CD4-positive, alpha-beta T cell (primary cell): ENCODE measurements at regions not wholly inside any gene's neighbourhood (a gene's known extent, or its start where the extent isn't known, plus 50 kb on each side); places are given as distances from the start of the nearest gene placed in this dataset. TPM values are rescaled to one million over a fixed set of nuclear protein-coding genes. Genes with fewer than 3 reads are reported as not detected.

ENCODE experiments used
- ATAC-seq: fragments of 200-7000 bp; cut with Tn5 transposase; one replicate; pipeline ENCODE4 v1.10.0; 2022; ENCODE audit warnings: mild to moderate bottlenecking; ENCODE audit not compliant: poor library complexity
- CTCF ChIA-PET: fragments of 350-600 bp; sonication (Branson Sonifier 250); formaldehyde crosslinking; loops from one replicate; lab custom pipeline; 2021; ENCODE audit warnings: antibody characterized with exemption, inconsistent platforms; lab: Charles Lee
- POLR2A ChIA-PET: fragments of 350-600 bp; sonication (Branson Sonifier 250); formaldehyde crosslinking; loops from one replicate; lab custom pipeline; 2021; ENCODE audit warnings: antibody characterized with exemption, inconsistent platforms; lab: Charles Lee
- DNase-seq, 14 experiments: peaks; one replicate each; pipeline ENCODE4 v3.0.0-alpha.2; 2013 to 2020; ENCODE audit warnings: mixed read lengths in 2 of 14
- H3K27ac ChIP-seq, 2 donors: one replicate each; pipeline versions ENCODE4 v1.5.1 to v1.7.0; 2013; ENCODE audit warnings: low read length in 2 of 2, low read depth in 1 of 2, mild to moderate bottlenecking in 1 of 2
- H3K27me3 ChIP-seq, 2 experiments: 1 replicate in 1 of 2; 2 replicates in 1 of 2; pipeline versions ENCODE4 v1.6.1 to v1.7.0; 2013; ENCODE audit warnings: low read length in 2 of 2, control low read depth in 1 of 2, mild to moderate bottlenecking in 1 of 2, moderate library complexity in 1 of 2; ENCODE audit not compliant: insufficient read depth in 2 of 2, control insufficient read depth in 1 of 2
- H3K36me3 ChIP-seq: one replicate; pipeline ENCODE4 v1.6.1; 2013; ENCODE audit warnings: low read length, control low read depth; ENCODE audit not compliant: insufficient read depth
- H3K4me1 ChIP-seq: one replicate; pipeline ENCODE4 v1.6.1; 2013; ENCODE audit warnings: low read length, control low read depth; ENCODE audit not compliant: insufficient read depth
- H3K4me3 ChIP-seq: one replicate; pipeline ENCODE4 v1.5.1; 2013; ENCODE audit warnings: mild to moderate bottlenecking, low read length, moderate library complexity
- H3K9me3 ChIP-seq, 2 experiments: 1 replicate in 1 of 2; 2 replicates in 1 of 2; pipeline versions ENCODE4 v1.6.1 to v1.7.0; 2013; ENCODE audit warnings: low read length in 2 of 2, mild to moderate bottlenecking in 2 of 2, control low read depth in 1 of 2, moderate library complexity in 1 of 2; ENCODE audit not compliant: control insufficient read depth in 1 of 2, insufficient read depth in 1 of 2
- H3K27ac Mint-ChIP-seq: one replicate; pipeline ENCODE4 v1.8.0; 2020; ENCODE audit warnings: mixed read lengths
- H3K27me3 Mint-ChIP-seq: one replicate; pipeline ENCODE4 v1.8.0; 2021; ENCODE audit warnings: mixed read lengths
- H3K36me3 Mint-ChIP-seq: one replicate; pipeline ENCODE4 v1.8.0; 2021; ENCODE audit warnings: low read depth, mixed read lengths
- H3K4me1 Mint-ChIP-seq: one replicate; pipeline ENCODE4 v1.8.0; 2021; ENCODE audit warnings: low read depth, mixed read lengths
- H3K4me3 Mint-ChIP-seq: one replicate; pipeline ENCODE4 v1.8.0; 2020; ENCODE audit warnings: mild to moderate bottlenecking, mixed read lengths
- H3K9me3 Mint-ChIP-seq: one replicate; pipeline ENCODE4 v1.8.0; 2020; ENCODE audit warnings: mixed read lengths
- intact Hi-C, 2 experiments: fragments of 100-400 bp; cut with DNase I in 1 of 2; cut with micrococcal nuclease in 1 of 2; formaldehyde crosslinking; loops; one replicate each; pipeline versions ENCODE4 v1.15.1 to v1.9.0; 2023 to 2025; cut with DNase I, micrococcal nuclease
- microRNA-seq: library from miRNA; unstranded; fragments of <30 nt; microRNA quantifications from one replicate; pipeline ENCODE4 v1.2.0, GENCODE V29; 2021; ENCODE audit warnings: borderline microRNAs expressed, borderline replicate concordance
- TF ChIP-seq, protein P1 (sequence below): fragments of 200-600 bp; IDR thresholded peaks from one replicate; pipeline ENCODE4 v1.8.0; 2022; ENCODE audit warnings: antibody characterized with exemption, mild to moderate bottlenecking

- Mint-ChIP-seq H3K4me1 (peaks cover 7% of the 10 kb centered on the region), H3K27me3 (no peaks in the 10 kb centered on the region), H3K36me3 (no peaks in the 10 kb centered on the region), H3K4me3 (no peak overlapping the region), H3K27ac (no peak overlapping the region), H3K9me3 (no peaks in the 10 kb centered on the region)
- TF ChIP-seq, protein P1, sequence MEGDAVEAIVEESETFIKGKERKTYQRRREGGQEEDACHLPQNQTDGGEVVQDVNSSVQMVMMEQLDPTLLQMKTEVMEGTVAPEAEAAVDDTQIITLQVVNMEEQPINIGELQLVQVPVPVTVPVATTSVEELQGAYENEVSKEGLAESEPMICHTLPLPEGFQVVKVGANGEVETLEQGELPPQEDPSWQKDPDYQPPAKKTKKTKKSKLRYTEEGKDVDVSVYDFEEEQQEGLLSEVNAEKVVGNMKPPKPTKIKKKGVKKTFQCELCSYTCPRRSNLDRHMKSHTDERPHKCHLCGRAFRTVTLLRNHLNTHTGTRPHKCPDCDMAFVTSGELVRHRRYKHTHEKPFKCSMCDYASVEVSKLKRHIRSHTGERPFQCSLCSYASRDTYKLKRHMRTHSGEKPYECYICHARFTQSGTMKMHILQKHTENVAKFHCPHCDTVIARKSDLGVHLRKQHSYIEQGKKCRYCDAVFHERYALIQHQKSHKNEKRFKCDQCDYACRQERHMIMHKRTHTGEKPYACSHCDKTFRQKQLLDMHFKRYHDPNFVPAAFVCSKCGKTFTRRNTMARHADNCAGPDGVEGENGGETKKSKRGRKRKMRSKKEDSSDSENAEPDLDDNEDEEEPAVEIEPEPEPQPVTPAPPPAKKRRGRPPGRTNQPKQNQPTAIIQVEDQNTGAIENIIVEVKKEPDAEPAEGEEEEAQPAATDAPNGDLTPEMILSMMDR = no peak
- no peaks in the 10 kb centered on the region for H3K27me3 ChIP-seq
- H3K4me1 ChIP-seq = peaks cover 9% of the 10 kb centered on the region
- H3K9me3 ChIP-seq = no peaks in the 10 kb centered on the region
- intact Hi-C loops = loop anchor here in 1 of 2 experiments (5.0 kb wide), 1 partner anchor 58 kb away; no protein-coding TSS in a partner anchor
- POLR2A ChIA-PET = no interaction called here
- no peaks in the 10 kb centered on the region for H3K36me3 ChIP-seq
- DNase-seq (no peak), ATAC-seq (no peak)
- CTCF ChIA-PET = no interaction called here
- H3K27ac ChIP-seq = no peak overlapping the region
- H3K4me3 ChIP-seq = no peak overlapping the region
Observed at GRCh38 chr5:149429839-149430721, 51.0 kb upstream of the IL17B start.

Small RNA genes in the stretch of these regions (microRNA-seq; reads per million reads assigned to microRNA genes)
- not detected for gene MIR145
